ENCODE measurements at regions not wholly inside any gene's neighbourhood (a gene's known extent, or its start where the extent isn't known, plus 50 kb on each side); places are given as distances from the start of the nearest gene placed in this dataset.

GRCh38 chr14:43793579-43793978 is 713.5 kb downstream of the FSCB start:
- no peak for TF ChIP-seq JUNB (IDR thresholded peaks at IDR 0.05; ENCODE audit: unreplicated experiment)
- no peak for TF ChIP-seq POLR2AphosphoS5 (IDR thresholded peaks at IDR 0.05; ENCODE audit: low read depth)
- TF ChIP-seq CTCF (conservative IDR thresholded peaks at IDR 0.05; ENCODE audit: low read depth in 2 of 2): no peak
- TF ChIP-seq EZH2 (IDR thresholded peaks at IDR 0.05; ENCODE audit: low read depth, unreplicated experiment): no peak
- TF ChIP-seq REST (IDR thresholded peaks at IDR 0.05; ENCODE audit: unreplicated experiment): no peak
- TF ChIP-seq ZNF331 (CRISPR knock-in tag; IDR thresholded peaks at IDR 0.05; ENCODE audit: low read depth): no peak
- no peak for TF ChIP-seq EZH2phosphoT487 (IDR thresholded peaks at IDR 0.05; ENCODE audit: unreplicated experiment)
- no peak for TF ChIP-seq CREB1 (CRISPR knock-in tag; IDR thresholded peaks at IDR 0.05; ENCODE audit: low read depth)
- TF ChIP-seq, protein P1, sequence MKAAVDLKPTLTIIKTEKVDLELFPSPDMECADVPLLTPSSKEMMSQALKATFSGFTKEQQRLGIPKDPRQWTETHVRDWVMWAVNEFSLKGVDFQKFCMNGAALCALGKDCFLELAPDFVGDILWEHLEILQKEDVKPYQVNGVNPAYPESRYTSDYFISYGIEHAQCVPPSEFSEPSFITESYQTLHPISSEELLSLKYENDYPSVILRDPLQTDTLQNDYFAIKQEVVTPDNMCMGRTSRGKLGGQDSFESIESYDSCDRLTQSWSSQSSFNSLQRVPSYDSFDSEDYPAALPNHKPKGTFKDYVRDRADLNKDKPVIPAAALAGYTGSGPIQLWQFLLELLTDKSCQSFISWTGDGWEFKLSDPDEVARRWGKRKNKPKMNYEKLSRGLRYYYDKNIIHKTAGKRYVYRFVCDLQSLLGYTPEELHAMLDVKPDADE (IDR thresholded peaks at IDR 0.05): no peak
- TF ChIP-seq ZNF114 (CRISPR knock-in tag; IDR thresholded peaks at IDR 0.05): no peak
- TF ChIP-seq ZNF462 (CRISPR knock-in tag; IDR thresholded peaks at IDR 0.05): no peak

Measured in GM23338 (cell line).